ENCODE measurements at regions not wholly inside any gene's neighbourhood (a gene's known extent, or its start where the extent isn't known, plus 50 kb on each side); places are given as distances from the start of the nearest gene placed in this dataset.

- TF ChIP-seq CTCF (IDR thresholded peaks at IDR 0.05), result no peak
- TF ChIP-seq POLR2A (IDR thresholded peaks at IDR 0.05), result no peak
Observed at GRCh38 chr2:45220227-45220626, 211.0 kb upstream of the SIX2 start.

Data from esophagus squamous epithelium (tissue), 4 donors.